GM12878 (cell line): ENCODE measurements at regions not wholly inside any gene's neighbourhood (a gene's known extent, or its start where the extent isn't known, plus 50 kb on each side); places are given as distances from the start of the nearest gene placed in this dataset.

Experiments used
- ATAC-seq: fragments of 200-7000 bp; cut with Tn5 transposase; 3 replicates; pipeline ENCODE4 v1.9.1; 2020; ENCODE audit warnings: mild to moderate bottlenecking, moderate library complexity
- BruUV-seq: library from RNA; stranded (reverse); fragments of 400-500 nt; replicated peaks from 2 replicates; lab custom pipeline; 2021; lab: Mats Ljungman, UMichigan
- CTCF ChIA-PET: fragments of 300-600 bp; sonication (Branson Sonifier 250); formaldehyde crosslinking; extraction: SDS; loops from one replicate; lab custom pipeline; 2021; ENCODE audit warnings: inconsistent platforms; lab: Yijun Ruan, JAX
- POLR2A ChIA-PET: fragments of 350-600 bp; formaldehyde crosslinking; extraction: SDS; loops from one replicate; lab custom pipeline; 2021; ENCODE audit warnings: inconsistent platforms; lab: Charles Lee
- RAD21 ChIA-PET: fragments of 300-600 bp; sonication (Branson Sonifier 250); formaldehyde crosslinking; loops from one replicate; lab custom pipeline; 2023; ENCODE audit warnings: antibody characterized with exemption; ENCODE audit not compliant: unreplicated experiment; lab: Charles Lee
- SMC1A ChIA-PET: fragments of 300-600 bp; sonication (Branson Sonifier 250); formaldehyde crosslinking; loops from one replicate; lab custom pipeline; 2023; ENCODE audit not compliant: unreplicated experiment, uncharacterized antibody; lab: Charles Lee
- DNase-seq: peaks from one replicate; pipeline ENCODE4 v3.0.0-alpha.2; 2011; ENCODE audit warnings: low read depth, low spot score
- FAIRE-seq: peaks from 3 replicates; lab custom pipeline; 2011; peaks lifted over from hg19 to GRCh38; lab: Jason Lieb, UNC
- H2AFZ ChIP-seq: 2 replicates; pipeline ENCODE4 v1.6.0; 2011; ENCODE audit warnings: low read depth, low read length, control low read depth; ENCODE audit not compliant: control insufficient read depth
- H3K27ac ChIP-seq: 2 replicates; pipeline ENCODE4 v1.5.1; 2011; ENCODE audit warnings: control low read depth; ENCODE audit not compliant: control insufficient read depth, insufficient read depth
- H3K27me3 ChIP-seq, 2 experiments: replicated peaks in 1 of 2; 2 replicates each; pipeline versions ENCODE4 v1.6.0 to v1.6.1; 2011; ENCODE audit warnings: low read length in 1 of 2; ENCODE audit not compliant: control insufficient read depth in 2 of 2, insufficient read depth in 2 of 2
- H3K36me3 ChIP-seq, 2 experiments: 2 replicates each; pipeline ENCODE4 v1.5.1; 2011; ENCODE audit warnings: low read length in 1 of 2; ENCODE audit not compliant: control insufficient read depth in 2 of 2, insufficient read depth in 2 of 2
- H3K4me1 ChIP-seq: 2 replicates; pipeline ENCODE4 v1.6.1; 2011; ENCODE audit warnings: mild to moderate bottlenecking, low read length, moderate library complexity, mixed read lengths; ENCODE audit not compliant: control insufficient read depth, insufficient read depth
- H3K4me2 ChIP-seq: 2 replicates; pipeline ENCODE4 v1.6.0; 2011; ENCODE audit warnings: control low read depth; ENCODE audit not compliant: control insufficient read depth, insufficient read depth
- H3K4me3 ChIP-seq: fragments of 200-600 bp; sonication (generic); 2 replicates; pipeline ENCODE4 v1.5.1; 2016
- H3K79me2 ChIP-seq: 2 replicates; pipeline ENCODE4 v1.6.0; 2011; ENCODE audit warnings: low read length; ENCODE audit not compliant: control insufficient read depth, insufficient read depth
- H3K9ac ChIP-seq: 2 replicates; pipeline ENCODE4 v1.8.0; 2011; ENCODE audit warnings: low read length, control low read depth, mixed read lengths; ENCODE audit not compliant: control insufficient read depth, insufficient read depth
- H3K9me3 ChIP-seq: replicated peaks from 3 replicates; pipeline ENCODE4 v1.5.1; 2011; ENCODE audit warnings: mild to moderate bottlenecking, low read length; ENCODE audit not compliant: control insufficient read depth, insufficient read depth
- H4K20me1 ChIP-seq: 2 replicates; pipeline ENCODE4 v1.6.0; 2011; ENCODE audit not compliant: control insufficient read depth, insufficient read depth
- CBFB ChIP-seq: IDR thresholded peaks from 2 replicates; pipeline ENCODE4 v1.6.1; 2016; ENCODE audit warnings: antibody characterized with exemption, low read depth
- CEBPZ ChIP-seq: fragments of 150-350 bp; IDR thresholded peaks from 2 replicates; pipeline ENCODE4 v1.6.1; 2016; ENCODE audit warnings: low read depth, low read length
- ESRRA ChIP-seq: IDR thresholded peaks from 2 replicates; pipeline ENCODE4 v1.6.1; 2012; ENCODE audit warnings: mild to moderate bottlenecking, low read length, improper control_type of control experiment
- IRF5 ChIP-seq: fragments of 450-650 bp; IDR thresholded peaks from 2 replicates; pipeline ENCODE4 v1.6.1; 2017; ENCODE audit warnings: borderline replicate concordance
- JUNB ChIP-seq: IDR thresholded peaks from 2 replicates; pipeline ENCODE4 v1.6.1; 2016; ENCODE audit warnings: antibody characterized with exemption, mild to moderate bottlenecking
- NFYB ChIP-seq: IDR thresholded peaks from 2 replicates; pipeline ENCODE4 v1.6.1; 2011; ENCODE audit warnings: low read depth, mild to moderate bottlenecking, low read length, improper control_type of control experiment, moderate library complexity; ENCODE audit not compliant: insufficient read depth
- PAX8 ChIP-seq: fragments of 450-650 bp; IDR thresholded peaks from 2 replicates; pipeline ENCODE4 v1.6.1; 2017; ENCODE audit warnings: mild to moderate bottlenecking, moderate library complexity
- SMAD5 ChIP-seq: IDR thresholded peaks from 2 replicates; pipeline ENCODE4 v1.6.1; 2016; ENCODE audit warnings: antibody characterized with exemption, low read depth
- TCF3 ChIP-seq: IDR thresholded peaks from 2 replicates; pipeline ENCODE4 v1.6.1; 2012; ENCODE audit warnings: low read depth, mild to moderate bottlenecking, low read length, borderline replicate concordance; ENCODE audit not compliant: insufficient read depth
- ZSCAN29 ChIP-seq: fragments of 450-650 bp; IDR thresholded peaks from 2 replicates; pipeline ENCODE4 v1.6.1; 2017; ENCODE audit warnings: mild to moderate bottlenecking, moderate library complexity
- WGBS: methylation state at CpG from one replicate; pipeline ENCODE4 v1.1.6; 2016; ENCODE audit warnings: low lambda C conversion rate; ENCODE audit not compliant: insufficient replicate concordance, insufficient coverage; ENCODE audit errors: missing lambda C conversion rate; 5-methylcytosine and 5-hydroxymethylcytosine counted together
- in situ Hi-C: fragments of 300-500 bp; cut with MboI; formaldehyde crosslinking; loops from 9 replicates; pipeline ENCODE4 v1.14.3; 2018; ENCODE audit warnings: mixed read lengths
- intact Hi-C: fragments of 100-400 bp; cut with micrococcal nuclease; formaldehyde crosslinking; loops from one replicate; pipeline ENCODE4 v1.14.2; 2022; ENCODE audit not compliant: unreplicated experiment
- TF ChIP-seq, protein P1 (sequence below): fragments of 450-650 bp; formaldehyde crosslinking; IDR thresholded peaks from 2 replicates; pipeline ENCODE4 v1.5.0; 2022; ENCODE audit warnings: mild to moderate bottlenecking, missing genetic modification characterization
- TF ChIP-seq, protein P2 (sequence below): fragments of 450-650 bp; IDR thresholded peaks from 2 replicates; pipeline ENCODE4 v1.6.1; 2017; ENCODE audit warnings: mild to moderate bottlenecking, low read depth, inconsistent platforms; ENCODE audit not compliant: poor library complexity, severe bottlenecking

GRCh38 chrX:143287236-143287635 is 230.0 kb downstream of the SPANXN3 start (continued):
- TF ChIP-seq CEBPZ (no peak), JUNB (no peak), ZSCAN29 (no peak), PAX8 (no peak), CBFB (no peak)
- TF ChIP-seq, protein P1, sequence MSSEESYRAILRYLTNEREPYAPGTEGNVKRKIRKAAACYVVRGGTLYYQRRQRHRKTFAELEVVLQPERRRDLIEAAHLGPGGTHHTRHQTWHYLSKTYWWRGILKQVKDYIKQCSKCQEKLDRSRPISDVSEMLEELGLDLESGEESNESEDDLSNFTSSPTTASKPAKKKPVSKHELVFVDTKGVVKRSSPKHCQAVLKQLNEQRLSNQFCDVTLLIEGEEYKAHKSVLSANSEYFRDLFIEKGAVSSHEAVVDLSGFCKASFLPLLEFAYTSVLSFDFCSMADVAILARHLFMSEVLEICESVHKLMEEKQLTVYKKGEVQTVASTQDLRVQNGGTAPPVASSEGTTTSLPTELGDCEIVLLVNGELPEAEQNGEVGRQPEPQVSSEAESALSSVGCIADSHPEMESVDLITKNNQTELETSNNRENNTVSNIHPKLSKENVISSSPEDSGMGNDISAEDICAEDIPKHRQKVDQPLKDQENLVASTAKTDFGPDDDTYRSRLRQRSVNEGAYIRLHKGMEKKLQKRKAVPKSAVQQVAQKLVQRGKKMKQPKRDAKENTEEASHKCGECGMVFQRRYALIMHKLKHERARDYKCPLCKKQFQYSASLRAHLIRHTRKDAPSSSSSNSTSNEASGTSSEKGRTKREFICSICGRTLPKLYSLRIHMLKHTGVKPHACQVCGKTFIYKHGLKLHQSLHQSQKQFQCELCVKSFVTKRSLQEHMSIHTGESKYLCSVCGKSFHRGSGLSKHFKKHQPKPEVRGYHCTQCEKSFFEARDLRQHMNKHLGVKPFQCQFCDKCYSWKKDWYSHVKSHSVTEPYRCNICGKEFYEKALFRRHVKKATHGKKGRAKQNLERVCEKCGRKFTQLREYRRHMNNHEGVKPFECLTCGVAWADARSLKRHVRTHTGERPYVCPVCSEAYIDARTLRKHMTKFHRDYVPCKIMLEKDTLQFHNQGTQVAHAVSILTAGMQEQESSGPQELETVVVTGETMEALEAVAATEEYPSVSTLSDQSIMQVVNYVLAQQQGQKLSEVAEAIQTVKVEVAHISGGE (CRISPR knock-in tag), result no peak
- TF ChIP-seq, all 136 proteins: peak for 0

DNA sequence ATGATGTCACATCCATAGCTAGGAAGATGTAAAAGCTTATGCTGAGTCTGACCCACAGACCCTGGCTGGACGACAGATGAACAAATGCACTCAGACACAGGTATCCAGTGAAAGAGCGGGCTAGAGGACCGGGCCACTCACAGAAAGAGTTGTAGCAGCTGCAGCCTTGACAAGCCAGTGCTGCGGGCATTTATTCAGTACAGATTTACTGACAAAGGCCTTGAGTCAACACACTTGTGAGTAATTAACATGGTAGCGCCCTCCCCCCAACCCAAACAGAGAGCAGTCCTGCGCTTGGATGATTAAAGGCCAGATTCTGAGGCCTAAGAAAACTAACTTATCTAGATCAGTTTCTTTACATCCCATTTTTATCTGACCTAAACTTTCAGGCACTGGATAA is 244.6 kb downstream of the SPANXN4 start:
- ChIA-PET RAD21 (no interaction called here), CTCF (no interaction called here), POLR2A (no interaction called here), SMC1A (no interaction called here)
- Histone ChIP-seq H3K4me3 (no peak overlapping the region), H3K4me1 (no peaks in the 10 kb centered on the region), H3K9ac (no peak overlapping the region), H3K4me2 (no peak overlapping the region), H3K27ac (no peak overlapping the region), H3K79me2 (no peaks in the 10 kb centered on the region), H4K20me1 (no peaks in the 10 kb centered on the region), H3K36me3 (no peaks in the 10 kb centered on the region), H3K27me3 (no peaks in the 10 kb centered on the region), H2AFZ (no peak overlapping the region), H3K9me3 (no peaks in the 10 kb centered on the region)
- no peak for DNase-seq
- ATAC-seq, result no peak
- no TSS peak for BruUV-seq
- in situ Hi-C loops (no loop called here), intact Hi-C loops (no loop called here)
- WGBS, result 4% methylated on average over 6 of the region's 6 CpGs
- no peak for FAIRE-seq
- TF ChIP-seq NFYB, result no peak
- TF ChIP-seq TCF3, result no peak
- TF ChIP-seq ESRRA, result no peak
- no peak for TF ChIP-seq CBFB
- TF ChIP-seq IRF5, result no peak
- no peak for TF ChIP-seq SMAD5
- TF ChIP-seq, protein P2, sequence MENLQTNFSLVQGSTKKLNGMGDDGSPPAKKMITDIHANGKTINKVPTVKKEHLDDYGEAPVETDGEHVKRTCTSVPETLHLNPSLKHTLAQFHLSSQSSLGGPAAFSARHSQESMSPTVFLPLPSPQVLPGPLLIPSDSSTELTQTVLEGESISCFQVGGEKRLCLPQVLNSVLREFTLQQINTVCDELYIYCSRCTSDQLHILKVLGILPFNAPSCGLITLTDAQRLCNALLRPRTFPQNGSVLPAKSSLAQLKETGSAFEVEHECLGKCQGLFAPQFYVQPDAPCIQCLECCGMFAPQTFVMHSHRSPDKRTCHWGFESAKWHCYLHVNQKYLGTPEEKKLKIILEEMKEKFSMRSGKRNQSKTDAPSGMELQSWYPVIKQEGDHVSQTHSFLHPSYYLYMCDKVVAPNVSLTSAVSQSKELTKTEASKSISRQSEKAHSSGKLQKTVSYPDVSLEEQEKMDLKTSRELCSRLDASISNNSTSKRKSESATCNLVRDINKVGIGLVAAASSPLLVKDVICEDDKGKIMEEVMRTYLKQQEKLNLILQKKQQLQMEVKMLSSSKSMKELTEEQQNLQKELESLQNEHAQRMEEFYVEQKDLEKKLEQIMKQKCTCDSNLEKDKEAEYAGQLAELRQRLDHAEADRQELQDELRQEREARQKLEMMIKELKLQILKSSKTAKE, result no peak
